Midbrain (tissue), 1 donor: ENCODE measurements at regions not wholly inside any gene's neighbourhood (a gene's known extent, or its start where the extent isn't known, plus 50 kb on each side); places are given as distances from the start of the nearest gene placed in this dataset.
"Not testable (repeated sequence)": the region's sequence is repeated elsewhere in the genome, so short reads cannot be mapped to it uniquely, and the experiment has no call there.

ENCODE experiments used
- DNase-seq: peaks from one replicate; lab custom pipeline; 2025; lab: John Stamatoyannopoulos, UW

DNA sequence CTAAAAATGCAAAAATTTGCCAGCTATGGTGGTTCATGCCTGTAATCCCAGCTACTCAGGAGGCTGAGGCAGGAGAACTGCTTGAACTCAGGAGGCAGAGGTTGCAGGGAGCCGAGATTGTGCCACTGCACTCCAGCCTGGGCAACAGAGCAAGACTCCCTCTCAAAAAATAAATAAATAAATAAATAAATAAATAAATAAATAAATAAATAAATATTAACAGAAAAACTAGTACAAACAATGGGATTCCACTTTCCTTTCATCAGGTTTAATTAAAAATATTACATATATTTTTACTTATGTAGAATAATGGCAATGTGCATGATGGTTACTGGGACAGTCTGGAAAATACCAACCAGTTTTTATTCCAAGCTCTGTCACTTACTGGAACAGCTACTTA lies 897.5 kb downstream of the PLOD2 start:
- not testable (repeated sequence) for DNase-seq

DNA sequence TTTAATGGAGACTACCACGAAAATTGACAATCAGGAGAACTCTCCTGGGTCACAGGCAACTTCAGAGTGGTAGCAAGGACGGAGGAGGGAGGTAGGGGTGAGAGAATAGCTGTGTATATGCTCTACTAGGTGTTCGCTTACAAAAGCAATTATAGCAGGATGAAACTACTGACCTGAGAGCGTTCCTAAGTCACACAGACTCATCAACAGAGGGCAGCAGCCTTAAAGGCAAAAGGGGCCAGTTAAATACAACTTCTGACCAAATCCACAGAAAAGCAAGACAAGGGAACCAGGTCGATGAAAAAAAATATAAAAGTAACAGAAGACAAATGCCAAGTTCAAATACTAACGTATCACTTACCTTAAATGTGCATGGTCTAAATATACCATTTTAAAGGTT lies 894.6 kb downstream of the PLOD2 start:
- DNase-seq, result no peak

DNA sequence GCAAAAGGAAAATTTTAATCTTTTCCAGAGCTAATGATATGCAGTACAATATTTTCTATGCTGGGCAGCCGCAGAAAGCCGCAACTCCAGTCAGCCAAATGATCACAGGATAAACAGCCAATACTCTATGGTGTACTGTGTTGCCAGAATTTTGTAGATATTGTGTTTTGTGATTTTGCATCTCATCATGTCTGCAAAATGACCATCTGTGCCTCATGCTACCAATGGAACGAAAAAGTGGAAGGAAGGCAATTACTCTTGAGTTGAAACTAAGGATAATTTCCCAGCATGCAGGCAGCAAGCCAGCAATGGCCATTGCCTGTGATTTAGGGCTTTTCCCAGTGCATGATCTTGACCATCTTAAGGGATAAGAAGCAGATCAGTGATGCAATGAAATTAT lies 891.9 kb downstream of the PLOD2 start:
- no peak for DNase-seq

DNA sequence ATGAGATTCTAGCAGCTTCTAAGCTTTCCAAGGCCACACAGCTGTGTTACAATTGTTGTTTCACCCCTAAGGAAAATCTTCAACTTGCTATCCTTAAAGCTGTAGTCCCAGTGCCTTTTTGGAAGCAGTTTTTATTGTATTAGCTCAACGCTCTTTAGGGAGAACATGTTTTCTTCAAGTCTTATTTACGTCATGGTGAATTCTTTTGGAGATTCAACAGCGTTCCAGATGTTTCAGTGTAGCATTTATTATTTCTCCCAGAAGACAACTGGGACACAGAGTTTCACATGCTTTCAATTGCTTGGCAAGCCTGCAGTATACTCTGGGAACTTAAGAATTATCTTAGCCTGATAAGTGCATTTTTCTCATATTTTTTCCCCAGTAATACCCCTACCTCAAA lies 888.3 kb downstream of the PLOD2 start:
- DNase-seq, result no peak

DNA sequence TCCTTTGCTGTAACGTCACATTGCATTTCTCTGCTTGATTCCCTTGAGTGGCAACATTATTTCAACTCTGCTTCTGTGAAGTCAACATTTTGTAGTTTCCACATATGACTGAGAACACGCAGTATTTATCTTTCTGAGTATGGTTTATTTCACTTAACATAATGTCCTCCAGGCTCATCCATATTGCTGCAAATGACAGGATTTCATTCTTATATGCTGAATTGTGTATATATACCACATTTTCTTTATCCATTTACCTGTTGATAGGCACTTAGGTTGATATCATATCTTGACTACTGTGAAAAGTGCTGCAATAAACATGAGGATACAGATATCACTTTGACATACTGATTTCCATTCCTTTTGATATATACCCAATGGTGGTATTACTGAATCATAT lies 878.5 kb downstream of the PLOD2 start:
- DNase-seq, result no peak

DNA sequence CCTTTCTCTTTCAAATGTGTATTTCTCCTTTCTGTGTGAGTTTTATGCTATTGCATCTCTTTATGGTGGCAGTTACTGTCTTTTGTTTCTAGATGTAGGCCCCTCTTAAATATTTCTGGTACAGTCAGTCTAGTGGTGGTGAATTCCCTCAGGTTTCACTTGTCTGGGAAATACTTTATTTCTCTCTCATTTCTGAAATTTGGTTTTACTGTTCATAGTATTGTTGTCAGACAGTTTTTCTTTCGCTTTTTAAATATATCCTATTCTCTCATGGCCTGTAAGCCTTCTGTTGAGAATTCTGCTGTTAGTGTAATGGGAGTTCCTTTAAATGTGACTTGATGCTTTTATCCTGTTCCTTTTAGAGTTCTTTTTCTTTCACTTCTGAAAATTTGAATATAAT lies 874.0 kb downstream of the PLOD2 start:
- DNase-seq, result no peak

DNA sequence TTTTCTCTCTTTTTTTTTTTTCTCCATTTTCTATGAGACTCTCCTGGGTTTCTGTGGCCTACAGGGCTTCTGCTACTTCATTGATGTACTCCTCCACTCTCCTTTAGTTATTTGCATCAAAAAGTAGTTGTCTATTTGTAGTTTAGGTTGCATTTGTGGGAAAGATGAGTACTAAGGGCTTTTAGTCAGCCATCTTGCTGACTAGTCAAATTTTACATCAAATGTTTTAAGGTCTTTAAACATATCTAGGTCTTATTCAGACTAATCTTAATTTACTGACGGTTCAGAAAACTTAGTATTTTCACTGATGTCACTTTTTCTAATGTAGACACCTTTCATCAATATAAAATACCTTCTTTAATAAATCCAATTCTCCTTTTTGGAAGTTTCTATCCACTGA lies 871.0 kb downstream of the PLOD2 start:
- no peak for DNase-seq

DNA sequence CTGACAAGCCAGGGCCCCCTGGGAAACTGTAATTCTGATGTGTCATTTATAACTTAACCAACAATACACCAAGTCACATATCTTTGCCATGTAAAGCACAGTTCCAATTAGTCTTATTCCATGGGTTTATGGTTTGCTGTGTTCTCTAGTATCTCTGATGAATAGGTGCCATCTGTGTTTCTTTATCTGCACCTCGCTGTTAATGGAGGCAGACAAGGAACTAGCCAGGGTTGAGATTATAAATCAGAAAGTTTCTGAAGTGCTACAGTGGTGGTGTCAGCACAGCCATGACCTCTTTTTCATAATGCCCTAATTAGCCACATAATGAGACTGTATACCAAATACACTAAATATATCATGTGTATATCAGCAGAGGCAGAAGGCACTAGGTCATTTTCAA lies 866.4 kb downstream of the PLOD2 start:
- DNase-seq, result no peak

DNA sequence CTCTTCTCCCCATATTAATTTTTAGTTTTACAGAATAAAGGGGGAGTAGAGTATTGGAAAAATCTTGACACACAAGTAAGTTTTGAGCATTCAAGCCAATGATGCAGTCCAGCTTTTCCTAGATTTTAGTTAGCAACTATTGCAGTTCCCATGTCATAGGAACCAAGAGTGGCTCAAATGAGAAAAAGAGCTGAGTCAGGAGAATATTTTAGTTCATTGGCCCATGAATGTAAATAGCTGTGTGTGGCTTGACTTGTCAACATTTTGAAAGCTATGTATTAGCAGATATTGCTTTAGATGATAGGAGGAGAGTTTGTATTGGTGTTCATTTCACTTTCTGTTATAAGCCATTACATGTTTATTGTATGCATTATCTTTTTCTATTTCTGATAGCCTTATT lies 853.7 kb downstream of the PLOD2 start:
- DNase-seq, result no peak

DNA sequence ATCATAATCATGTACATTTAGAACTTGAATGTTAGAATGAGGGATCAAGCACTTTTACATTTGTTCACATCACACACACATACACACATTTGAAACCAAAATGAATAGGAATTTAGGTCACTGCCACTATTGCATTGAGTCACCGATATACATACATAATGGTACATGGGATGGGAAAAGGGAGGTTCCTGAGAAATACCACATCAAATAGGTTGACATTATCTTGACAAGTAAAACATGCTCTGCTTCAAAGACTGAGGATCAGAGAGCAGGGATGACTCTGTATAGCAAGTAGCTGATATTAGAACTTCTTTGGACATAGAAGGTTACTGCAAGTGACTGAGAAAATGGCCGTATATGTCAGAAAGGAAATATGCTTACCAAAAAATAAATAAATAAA lies 847.2 kb downstream of the PLOD2 start:
- DNase-seq, result no peak

DNA sequence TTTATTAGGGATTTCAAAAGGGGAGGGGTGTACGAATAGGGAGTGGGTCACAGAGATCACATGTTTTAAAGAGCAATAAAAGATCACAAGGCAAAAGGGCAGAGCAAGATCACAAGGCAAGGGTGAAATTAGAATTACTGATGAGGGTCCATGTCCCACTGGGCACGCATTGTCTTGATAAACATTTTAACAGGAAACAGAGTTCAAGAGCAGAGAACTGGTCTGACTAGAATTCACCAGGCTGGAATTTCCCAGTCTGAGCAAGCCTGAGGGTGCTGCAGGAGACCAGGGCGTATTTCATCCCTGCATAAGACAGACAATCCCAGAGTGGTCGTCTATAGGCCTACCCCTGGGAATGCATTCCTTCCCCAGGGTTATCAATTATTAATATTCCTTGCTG lies 844.7 kb downstream of the PLOD2 start:
- not testable (repeated sequence) for DNase-seq

DNA sequence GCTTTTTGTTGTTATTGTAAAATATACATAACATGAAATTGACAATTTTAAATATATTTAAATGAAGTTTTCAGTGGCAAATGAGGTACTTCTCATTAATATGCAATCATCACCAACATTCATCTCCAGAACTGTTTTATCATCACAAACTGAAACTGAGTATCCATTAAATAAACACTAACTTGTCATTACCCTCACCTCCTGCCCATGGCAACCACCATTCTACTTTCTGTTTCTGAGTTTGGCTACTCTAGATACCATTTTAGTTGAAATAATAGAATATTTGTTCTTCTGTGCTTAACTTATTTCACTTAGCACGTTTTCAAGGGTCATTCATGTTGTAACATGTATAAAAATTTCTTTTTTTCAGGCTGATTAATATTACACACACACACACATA lies 834.3 kb downstream of the PLOD2 start:
- DNase-seq, result no peak

DNA sequence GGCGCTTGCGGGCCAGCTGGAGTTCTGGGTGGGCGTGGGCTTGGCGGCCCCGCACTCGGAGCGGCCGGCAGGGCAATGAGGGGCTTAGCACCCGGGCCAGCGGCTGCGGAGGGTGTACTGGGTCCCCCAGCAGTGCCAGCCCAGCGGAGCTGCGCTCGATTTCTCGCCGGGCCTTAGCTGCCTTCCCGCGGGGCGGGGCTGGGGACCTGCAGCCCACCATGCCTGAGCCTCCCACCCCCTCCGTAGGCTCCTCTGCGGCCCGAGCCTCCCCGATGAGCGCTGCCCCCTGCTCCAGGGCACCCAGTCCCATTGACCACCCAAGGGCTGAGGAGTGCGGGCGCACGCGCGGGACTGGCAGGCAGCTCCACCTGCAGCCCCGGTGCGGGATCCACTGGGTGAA lies 827.6 kb downstream of the PLOD2 start:
- DNase-seq, result not testable (repeated sequence)

DNA sequence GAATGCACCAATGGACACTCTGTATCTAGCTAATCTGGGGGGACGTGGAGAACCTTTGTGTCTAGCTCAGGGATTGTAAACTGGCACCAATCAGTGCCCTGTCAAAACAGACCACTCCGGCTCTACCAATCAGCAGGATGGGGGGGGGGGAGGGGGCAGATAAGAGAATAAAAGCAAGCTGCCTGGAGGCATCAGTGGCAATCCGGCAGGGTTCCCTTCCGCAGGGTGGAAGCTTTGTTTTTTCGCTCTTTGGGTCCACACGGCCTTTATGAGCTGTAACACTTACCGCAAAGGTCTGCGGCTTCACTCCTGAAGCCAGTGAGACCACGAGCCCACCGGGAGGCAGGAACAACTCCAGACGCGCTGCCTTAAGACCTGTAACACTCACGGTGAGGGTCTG lies 827.1 kb downstream of the PLOD2 start:
- DNase-seq, result no peak

DNA sequence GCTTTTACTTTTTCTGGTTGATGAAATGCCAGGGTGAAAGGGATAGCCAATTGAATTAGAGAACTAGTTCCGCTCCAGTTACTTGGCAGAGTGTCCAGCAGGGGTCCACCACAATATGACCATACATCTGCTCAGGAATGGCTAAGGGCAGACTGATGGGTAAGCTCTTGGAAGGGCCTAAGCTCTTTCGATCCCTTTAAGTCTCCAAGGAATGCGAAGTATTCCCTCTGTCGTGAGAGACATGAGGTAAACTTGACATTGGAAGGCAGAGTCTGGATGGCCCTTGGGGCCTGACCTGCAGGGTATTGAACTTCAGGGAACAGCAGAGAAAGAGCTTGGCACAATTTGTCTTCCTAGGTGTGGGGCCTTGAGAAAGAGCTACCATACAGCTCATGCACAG lies 805.8 kb downstream of the PLOD2 start:
- no peak for DNase-seq

DNA sequence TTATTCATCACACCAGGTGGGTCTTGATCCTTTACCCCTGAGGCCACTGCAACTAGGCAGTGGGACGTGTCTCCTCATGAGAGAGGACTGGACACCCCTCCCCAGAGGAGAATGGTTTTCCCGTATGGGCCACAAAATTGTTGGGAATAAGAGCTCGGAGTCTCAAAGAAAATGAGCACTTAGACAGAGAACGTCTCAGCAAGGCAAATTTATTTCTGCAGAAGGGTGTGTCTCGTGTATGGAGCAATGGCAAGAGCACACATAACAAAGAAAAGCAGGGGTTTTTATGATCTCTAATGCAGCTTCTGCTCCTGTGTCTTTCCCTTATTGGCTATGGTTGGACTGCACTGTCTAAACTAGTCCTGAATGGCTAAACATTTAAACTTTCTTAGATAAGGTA lies 803.5 kb downstream of the PLOD2 start:
- DNase-seq, result no peak

DNA sequence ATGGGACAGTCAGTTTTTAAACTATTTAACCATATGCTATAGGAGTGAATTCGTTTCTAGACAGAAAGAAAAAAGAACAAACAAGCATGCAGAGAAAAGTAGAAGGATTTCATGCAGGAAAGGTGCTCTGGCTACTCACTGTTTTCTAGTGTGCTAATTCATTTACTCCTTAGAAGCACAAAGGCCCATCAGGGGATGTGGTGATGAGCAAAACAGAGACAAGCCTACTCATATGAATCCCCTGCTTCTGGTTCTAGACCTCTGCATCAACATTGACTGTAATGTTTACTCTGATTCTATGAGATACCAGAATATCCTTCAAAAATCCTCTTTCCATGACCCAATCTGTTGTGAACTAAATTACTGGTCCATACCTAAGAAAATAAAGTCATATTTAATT lies 801.9 kb downstream of the PLOD2 start:
- DNase-seq, result no peak

DNA sequence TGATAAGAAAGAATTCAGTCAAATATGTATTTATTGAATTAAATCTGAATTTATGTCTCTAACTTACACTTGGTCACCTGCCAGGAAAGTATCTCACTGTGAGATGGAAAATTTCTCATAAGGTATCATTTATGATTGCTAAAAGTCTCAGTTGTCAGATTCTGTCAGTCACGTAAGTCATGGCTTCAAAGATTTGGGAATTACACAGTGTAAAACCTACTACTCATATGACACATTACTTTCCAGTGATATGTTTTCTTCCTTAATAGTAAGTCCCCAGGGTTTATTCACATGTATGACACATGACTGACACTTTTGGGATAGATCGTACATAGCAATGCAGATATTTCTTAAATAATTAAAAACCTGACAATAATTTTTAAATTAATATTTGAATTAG lies 792.2 kb downstream of the PLOD2 start:
- DNase-seq, result no peak

DNA sequence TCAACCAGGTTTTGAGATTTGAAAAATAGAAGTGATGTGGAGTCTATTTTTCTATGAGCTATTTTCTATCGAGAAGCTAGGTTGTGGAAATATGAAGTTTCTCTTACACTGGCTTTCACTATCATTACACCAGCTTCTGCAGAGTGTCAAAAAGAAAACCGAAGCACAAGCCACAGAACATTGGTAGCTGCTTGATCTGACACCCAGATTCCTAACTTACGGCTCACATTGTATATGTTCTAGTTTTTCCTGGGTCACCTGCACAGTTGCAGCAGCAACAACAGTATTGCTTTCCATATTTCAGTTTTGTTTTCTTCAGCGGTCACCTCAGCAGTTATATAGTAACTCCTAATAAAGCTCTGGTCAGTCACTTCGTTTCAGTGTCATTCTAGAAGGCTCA lies 790.1 kb downstream of the PLOD2 start:
- no peak for DNase-seq

DNA sequence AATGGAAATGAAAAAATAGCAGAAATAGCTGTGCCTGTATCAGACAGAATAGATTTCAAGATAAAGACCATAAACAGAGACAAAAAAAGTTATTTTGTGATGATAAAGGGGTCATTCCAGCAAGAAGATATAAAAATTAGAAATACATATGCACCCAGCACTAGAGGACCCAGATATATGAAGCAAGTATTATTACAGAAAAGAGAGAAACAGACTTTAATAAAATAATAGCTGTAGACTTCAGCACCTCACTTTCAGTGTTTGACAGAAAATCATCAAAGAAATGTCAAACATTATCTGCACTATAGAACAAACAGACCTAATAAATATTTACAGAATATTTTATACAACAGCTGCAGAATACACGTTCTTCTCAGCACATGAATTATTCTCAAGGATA lies 783.7 kb downstream of the PLOD2 start:
- DNase-seq, result no peak

DNA sequence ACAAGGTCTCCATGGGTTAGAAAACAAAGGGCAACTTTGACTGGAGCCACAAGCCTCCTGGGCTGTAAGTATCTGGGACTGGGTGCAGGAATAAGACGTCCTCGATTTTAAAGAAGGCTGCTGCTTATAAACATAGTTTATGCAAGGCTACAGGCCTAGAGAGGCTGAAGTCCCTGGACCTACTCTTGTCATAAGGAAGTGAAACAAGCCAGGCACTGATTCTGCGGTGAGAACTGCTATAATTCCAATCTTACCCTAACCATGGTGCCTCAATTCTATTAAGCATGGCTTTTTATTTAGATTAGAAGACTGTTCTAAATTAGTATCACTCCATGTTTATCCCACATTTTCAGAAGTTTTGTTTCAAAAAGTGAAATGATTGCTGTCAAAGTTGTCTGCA lies 777.6 kb downstream of the PLOD2 start:
- no peak for DNase-seq

DNA sequence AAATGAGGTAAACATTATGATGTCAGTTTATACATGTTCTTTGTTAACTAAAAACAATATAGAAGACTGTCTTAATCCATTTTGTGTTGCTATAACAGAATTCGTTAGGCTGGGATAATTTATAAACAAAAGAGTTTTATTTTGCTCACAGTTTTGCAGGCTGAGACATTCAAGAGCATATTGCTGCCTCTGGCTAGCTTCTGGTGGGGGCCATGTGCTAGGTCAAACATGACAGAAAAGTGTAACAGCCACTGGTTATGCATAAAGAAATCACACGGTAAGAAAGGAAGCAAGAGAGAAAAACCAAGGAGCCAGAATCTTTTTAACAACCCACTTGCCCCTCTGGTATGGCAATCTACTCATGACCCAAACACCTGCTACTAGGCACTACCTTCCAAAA lies 776.7 kb downstream of the PLOD2 start:
- no peak for DNase-seq

DNA sequence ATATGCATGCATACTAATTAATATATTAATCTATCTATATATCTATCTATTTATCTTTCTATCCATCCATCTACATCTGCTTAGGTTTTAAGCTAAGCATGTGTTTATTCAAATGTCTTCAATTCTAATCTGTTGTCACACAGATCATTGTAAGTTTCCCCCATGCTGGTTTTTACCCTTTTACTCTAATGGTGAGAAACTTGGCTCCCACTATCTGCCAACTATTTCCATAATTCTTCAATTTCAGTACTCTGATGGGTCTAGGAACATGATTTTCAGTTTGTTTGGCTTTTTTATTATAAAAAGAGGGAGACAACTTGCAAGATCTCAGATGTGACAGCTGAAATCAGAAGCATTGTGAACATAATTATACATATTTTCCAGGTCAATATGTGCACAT lies 773.8 kb downstream of the PLOD2 start:
- DNase-seq, result no peak

DNA sequence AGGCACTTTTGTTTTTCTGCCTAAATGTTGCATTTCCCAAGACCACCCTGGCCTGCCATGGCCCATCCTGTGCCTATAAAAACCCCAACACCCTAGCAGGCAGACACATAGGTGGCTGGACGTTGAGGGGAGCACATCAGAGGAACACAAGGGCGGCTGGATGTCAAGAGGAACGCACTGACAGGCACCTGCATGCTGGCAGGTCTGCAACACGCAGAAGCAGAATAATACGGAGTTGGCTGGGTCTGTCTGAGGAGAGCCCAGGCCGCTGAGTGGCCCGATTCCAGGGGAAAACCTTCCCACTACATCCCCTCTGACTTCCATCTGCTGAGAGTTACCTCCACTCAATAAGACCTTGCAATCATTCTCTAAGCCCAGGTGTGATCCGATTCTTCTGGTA lies 765.6 kb downstream of the PLOD2 start:
- DNase-seq, result no peak

DNA sequence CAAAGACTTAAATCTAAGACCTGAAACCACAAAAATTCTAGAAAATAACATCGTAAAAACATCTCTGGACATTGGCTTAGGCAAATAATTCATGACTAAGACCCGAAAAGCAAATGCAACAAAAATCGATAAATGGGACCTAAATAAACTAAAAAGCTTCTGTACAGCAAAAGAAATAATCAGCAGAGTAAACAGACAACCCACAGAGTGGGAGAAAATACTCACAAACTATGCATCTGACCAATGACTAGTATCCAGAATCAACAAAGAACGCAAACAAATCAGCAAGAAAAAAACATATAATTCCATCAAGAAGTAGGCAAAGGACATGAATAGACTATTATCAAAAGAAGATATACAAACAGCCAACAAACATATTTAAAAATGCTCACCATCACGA lies 749.4 kb downstream of the PLOD2 start:
- DNase-seq, result no peak
